Embryonic facial prominence (tissue), 1 donor: ENCODE measurements at regions not wholly inside any gene's neighbourhood (a gene's known extent, or its start where the extent isn't known, plus 50 kb on each side); places are given as distances from the start of the nearest gene placed in this dataset.

ENCODE experiments used
- DNase-seq: peaks from one replicate; pipeline ENCODE4 v3.0.0-alpha.2; 2016; ENCODE audit errors: extremely low spot score

DNA sequence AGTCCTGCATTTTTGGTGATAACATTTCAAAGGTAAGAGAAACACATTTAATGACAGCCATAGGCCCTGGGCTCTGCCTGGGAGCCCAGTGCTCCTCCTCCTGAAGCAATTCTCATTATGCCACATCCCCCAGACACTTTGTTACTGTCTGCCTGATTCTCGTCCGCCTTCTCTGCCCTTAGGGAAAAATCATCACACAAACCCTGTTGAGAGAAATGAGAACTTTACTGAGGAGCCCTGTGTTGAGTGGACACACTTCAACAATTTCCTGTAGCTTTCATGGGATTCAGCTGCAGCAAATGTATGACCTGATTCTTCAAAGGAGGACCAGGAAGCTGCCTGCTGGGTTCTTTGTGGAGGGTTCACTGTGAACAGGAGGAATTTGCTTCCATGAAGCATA lies 566.5 kb upstream of the FRG1 start:
- DNase-seq, result no peak

- no peak for DNase-seq
Measured at GRCh38 chr4:189376901-189377300, 563.8 kb upstream of the FRG1 start.

DNA sequence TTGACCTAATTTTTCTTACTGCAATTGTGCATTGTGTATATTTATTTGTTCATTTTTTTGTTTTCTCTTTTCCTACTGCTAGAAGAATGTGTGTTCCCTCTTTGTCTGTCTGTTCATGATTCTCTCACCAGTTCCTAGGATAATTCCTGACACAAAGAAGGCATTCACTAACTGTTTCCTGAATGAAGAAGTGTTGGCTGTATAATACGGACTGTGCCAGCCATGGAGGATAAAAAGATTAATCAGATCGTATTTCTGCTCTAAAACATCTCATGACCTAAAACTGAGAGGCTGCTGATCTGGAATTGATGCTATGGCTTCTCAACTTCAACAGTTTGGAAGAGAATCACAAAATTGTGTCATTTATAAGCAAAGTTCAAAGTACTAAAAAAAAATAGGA lies 563.1 kb upstream of the FRG1 start:
- DNase-seq, result no peak

- DNase-seq, result no peak
Measured at GRCh38 chr4:189385098-189385497, 555.6 kb upstream of the FRG1 start.

- no peak for DNase-seq
Measured at GRCh38 chr4:189385579-189385978, 555.1 kb upstream of the FRG1 start.

GRCh38 chr4:189396435-189396834 lies 544.2 kb upstream of the FRG1 start:
- DNase-seq, result no peak

GRCh38 chr4:189404271-189404670 lies 536.4 kb upstream of the FRG1 start:
- DNase-seq, result no peak

GRCh38 chr4:189409158-189409557 lies 531.5 kb upstream of the FRG1 start:
- DNase-seq, result no peak

GRCh38 chr4:189414021-189414420 lies 526.7 kb upstream of the FRG1 start:
- no peak for DNase-seq

GRCh38 chr4:189420572-189420971 lies 520.1 kb upstream of the FRG1 start:
- DNase-seq, result no peak

DNA sequence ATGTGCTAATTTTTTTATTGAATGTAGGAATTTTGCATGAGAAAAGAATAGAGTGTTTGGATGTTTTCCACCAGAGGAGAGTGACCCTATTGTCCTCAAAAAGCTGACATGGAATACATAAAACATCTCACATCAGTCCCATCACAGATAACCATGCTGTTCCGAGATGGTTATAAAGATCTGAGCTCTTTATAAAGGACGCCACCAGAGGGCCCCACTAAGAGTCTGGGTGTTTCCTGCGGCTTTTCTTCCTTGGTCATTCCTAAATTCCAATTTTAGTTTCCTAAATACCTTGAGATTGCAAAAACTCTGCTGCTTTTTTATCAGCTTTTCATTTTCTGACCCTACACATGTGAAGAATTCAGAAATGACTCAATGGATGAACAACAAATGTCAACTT lies 504.5 kb upstream of the FRG1 start:
- no peak for DNase-seq

DNA sequence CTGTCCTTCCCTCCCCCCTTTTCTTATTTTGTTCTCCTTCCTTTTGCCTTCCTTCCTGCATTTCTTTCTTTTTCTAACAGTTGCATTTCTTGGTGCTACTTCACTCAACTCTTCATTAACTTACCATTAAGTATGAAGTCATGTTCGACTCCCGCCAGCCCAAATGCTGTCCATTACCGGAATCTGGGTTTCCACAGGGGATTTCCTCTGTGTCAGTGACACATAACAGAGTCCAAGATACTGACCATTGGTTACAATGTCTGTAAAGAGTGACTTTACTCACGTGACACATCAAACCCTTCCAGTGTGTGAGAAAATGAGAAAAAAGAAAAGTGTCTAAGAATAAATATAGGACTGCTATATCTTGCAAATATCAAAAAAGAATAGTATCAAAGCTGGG lies 500.0 kb upstream of the FRG1 start:
- no peak for DNase-seq

- no peak for DNase-seq
Measured at GRCh38 chr4:189443341-189443740, 497.3 kb upstream of the FRG1 start.

DNA sequence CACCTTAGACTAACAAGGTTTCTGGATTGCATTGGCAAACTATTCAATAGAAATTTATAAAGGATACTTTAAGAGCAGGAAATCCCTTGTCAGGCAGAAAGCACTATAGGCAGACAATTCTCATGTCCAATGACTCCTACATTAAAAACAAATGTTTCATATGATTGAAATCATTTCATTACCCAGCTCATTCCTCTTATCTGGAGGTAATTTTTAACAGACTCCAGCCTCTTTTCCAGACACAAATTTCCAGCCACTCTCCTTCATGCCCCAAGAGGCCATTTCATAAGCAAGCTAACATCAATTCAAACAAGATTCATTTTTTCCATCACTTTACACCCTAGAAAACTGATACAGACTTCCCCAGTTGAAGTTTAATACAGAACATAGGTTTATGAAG lies 495.1 kb upstream of the FRG1 start:
- no peak for DNase-seq

DNA sequence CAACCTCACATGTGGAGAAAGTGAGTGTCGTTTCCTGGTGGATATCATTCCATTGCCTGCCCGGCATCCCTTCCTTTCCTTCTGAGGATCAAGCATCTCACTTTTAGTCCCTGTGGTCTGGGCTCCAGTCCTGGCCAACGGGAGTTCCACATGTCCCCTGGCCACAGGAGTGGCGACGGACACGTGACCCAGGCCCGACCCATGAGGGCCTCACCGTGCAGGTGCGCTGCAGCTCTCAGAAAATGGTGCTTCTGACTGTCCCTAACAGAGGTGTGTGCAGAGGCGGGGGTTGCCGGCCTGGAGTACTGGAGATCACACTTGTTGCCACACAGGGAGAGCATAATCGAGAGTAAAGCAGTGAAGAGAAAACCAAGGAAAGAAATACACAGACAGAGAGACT lies 476.9 kb upstream of the FRG1 start:
- no peak for DNase-seq

DNA sequence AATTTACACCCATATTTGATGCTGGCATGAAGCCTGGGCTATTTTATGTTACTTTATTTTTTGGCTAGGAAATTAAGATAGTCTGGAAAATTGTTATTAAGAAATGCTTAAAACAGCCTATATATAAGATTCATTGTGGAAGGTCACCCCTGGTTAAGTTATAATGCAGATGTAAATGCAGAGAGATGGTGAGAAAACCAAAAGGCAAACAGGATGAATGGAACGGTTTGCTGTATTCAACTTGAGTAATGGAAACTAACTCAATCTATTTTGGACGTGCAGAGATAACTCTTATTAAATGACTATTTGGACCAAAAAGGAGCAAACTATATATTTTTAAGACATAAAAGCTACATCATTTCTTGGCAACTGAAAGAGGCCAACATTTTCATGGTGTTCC lies 446.3 kb upstream of the FRG1 start:
- no peak for DNase-seq

GRCh38 chr4:189497516-189497915 lies 443.2 kb upstream of the FRG1 start:
- no peak for DNase-seq

- DNase-seq, result no peak
Measured at GRCh38 chr4:189497996-189498395, 442.7 kb upstream of the FRG1 start.

DNA sequence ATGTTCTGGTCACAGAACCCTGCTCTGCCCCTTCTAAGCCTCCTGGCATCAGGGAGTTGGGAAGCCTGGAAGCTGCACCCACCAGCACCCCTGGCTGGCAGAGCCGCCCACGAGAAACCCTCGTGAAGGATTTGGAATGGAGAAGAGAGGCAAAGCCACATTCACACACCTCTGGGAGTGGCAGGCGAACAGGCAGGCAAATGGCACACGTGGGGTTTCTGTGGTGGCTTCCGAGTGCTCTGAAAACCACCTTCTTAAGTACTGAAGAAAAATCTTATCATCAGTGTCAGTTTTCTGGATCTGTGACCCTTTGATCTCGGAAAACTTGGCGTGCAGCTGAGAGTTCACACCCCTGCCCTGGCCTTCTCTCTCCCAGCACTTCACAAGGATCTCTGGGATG lies 442.2 kb upstream of the FRG1 start:
- DNase-seq, result no peak

DNA sequence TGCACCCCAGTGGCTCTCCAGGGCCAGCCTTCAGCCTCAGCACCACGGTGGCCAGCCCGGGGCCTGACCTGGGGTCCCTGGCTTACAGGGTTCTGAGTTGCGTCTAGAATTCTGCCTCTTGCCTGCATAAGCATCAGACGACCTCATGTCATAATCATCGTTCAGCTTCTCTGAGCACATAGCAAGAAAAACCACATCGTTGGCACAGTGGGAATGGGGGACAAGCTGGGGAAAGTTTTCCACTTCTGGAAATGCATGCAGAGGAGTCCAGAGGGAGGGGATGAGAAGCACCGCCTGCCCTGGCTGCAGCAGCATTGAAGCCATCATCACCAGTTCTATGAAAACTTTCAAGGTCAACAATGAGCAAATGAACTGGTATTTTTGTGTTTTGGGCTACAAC lies 441.0 kb upstream of the FRG1 start:
- DNase-seq, result no peak

- DNase-seq, result no peak
Measured at GRCh38 chr4:189500970-189501369, 439.7 kb upstream of the FRG1 start.

DNA sequence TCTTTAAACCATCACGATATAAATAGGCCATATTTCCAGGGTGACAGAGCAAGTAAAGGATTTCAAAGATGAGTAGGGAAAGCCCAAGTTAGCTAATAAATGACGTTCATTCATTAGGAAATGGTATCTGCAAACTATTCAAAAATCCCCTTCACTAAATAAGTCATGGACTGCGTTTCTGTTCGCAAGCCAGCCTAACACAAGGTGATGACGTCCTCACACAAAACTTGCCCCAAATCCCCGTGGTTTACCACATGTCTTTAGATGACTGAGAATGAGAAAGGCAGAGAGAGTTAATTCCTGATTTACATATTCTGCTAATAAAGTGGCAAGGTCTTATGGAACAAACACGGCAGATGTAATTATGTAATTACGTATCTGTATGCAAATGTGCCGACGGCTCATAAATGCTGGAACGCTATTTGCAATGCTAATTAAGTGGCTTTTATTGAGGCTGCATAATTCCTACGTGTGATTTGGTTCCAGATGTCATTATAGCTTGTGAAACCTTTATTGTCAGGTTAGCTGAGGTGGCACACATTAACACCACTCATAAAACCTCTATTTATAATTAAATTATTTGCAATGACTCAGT lies 437.7 kb upstream of the FRG1 start:
- no peak for DNase-seq

- DNase-seq, result no peak
Measured at GRCh38 chr4:189504220-189504619, 436.5 kb upstream of the FRG1 start.

DNA sequence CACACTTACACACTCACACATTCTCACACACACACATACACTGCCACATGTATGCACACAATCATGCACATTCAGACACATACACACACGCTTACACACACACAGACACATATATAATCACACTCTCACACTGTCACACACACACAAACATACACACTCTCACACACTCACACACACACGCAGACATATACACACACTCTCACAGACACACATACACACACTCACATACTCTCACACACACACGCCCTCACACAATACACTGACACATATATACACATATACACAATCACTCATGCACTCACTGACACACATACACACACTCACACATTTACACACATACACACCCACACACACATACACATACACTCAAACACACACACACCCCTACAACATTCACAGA lies 435.3 kb upstream of the FRG1 start:
- DNase-seq, result no peak

DNA sequence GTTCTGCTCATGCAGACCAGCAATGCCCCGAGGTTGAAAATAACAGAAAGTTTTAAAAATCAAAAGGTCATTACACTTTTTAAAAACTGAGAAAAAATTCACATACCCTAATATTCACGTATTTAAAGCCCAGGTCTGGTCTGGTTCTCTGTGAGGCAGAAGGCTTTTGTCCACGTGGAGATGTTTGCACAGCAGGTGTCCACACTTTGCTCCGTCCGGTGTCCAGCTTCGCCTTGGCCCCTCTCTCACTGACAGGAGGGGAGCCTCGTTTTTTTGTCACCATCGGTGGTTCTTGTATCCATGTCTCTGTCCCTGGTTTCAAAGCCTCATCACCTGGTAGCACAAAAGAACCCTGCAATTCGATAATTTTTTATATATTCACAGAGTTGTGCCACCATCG lies 434.6 kb upstream of the FRG1 start:
- no peak for DNase-seq
